Ovary (tissue), 7 donors: ENCODE measurements at regions not wholly inside any gene's neighbourhood (a gene's known extent, or its start where the extent isn't known, plus 50 kb on each side); places are given as distances from the start of the nearest gene placed in this dataset.

ENCODE experiments used
- DNase-seq, 5 donors: peaks; one replicate each; pipeline ENCODE4 v3.0.0-alpha.2; 2019 to 2020
- H3K27ac ChIP-seq, 2 donors: fragments of 200-600 bp; one replicate each; pipeline versions ENCODE4 v1.5.1 to v1.8.0; 2019 to 2022
- H3K27me3 ChIP-seq: fragments of 200-600 bp; one replicate; pipeline ENCODE4 v1.8.0; 2022
- H3K36me3 ChIP-seq: fragments of 200-600 bp; sonication (generic); one replicate; pipeline ENCODE4 v1.5.1; 2019
- H3K4me1 ChIP-seq: one replicate; pipeline ENCODE4 v1.8.1; 2013; ENCODE audit warnings: mild to moderate bottlenecking, moderate library complexity; ENCODE audit not compliant: insufficient read depth
- H3K4me3 ChIP-seq: fragments of 200-600 bp; sonication (generic); one replicate; pipeline ENCODE4 v1.5.1; 2017
- H3K9me3 ChIP-seq, 2 donors: fragments of 200-600 bp in 1 of 2; sonication (generic) in 1 of 2; one replicate each; pipeline versions ENCODE4 v1.5.1 to v1.8.1; 2013 to 2019; ENCODE audit warnings: mild to moderate bottlenecking in 1 of 2, moderate library complexity in 1 of 2
- EP300 ChIP-seq: sonication (generic); formaldehyde crosslinking; IDR thresholded peaks from one replicate; pipeline ENCODE4 v1.6.1; 2017; ENCODE audit warnings: antibody characterized with exemption
- POLR2A ChIP-seq: fragments of 450-650 bp; IDR thresholded peaks from one replicate; pipeline ENCODE4 v1.6.1; 2017; ENCODE audit warnings: antibody characterized with exemption, mild to moderate bottlenecking, moderate library complexity
- WGBS, 3 donors: extraction: QIAGEN DNeasy Blood & Tissue Kit in 1 of 3; methylation state at CpG; one replicate each; pipeline versions ENCODE4 v1.1.5 to v1.1.7; 2013 to 2017; 5-methylcytosine and 5-hydroxymethylcytosine counted together
- intact Hi-C, 4 donors: fragments of 100-400 bp; cut with DNase I; formaldehyde crosslinking; loops; one replicate each; pipeline versions ENCODE4 v1.11.0 to v1.15.1; 2022 to 2023
- TF ChIP-seq, protein P1 (sequence below), 3 donors: fragments of 450-650 bp in 2 of 3; fragments of 200-600 bp in 1 of 3; IDR thresholded peaks; one replicate each; pipeline versions ENCODE4 v1.5.1 to v1.8.0; 2016 to 2022; ENCODE audit warnings: antibody characterized with exemption in 3 of 3, mild to moderate bottlenecking in 1 of 3
- donor health status: DM: no; HTN: no; CAD: no; lungs with moderate emphysema.
- donor health status: DM: no; HTN: no; CAD: no.
- donor health status: Bipolar disorder and iron deficiency.
- donor health status: DM: no; HTN: no; CAD: no.
- donor health status: DM: yes; HTN: yes; CAD: no.

DNA sequence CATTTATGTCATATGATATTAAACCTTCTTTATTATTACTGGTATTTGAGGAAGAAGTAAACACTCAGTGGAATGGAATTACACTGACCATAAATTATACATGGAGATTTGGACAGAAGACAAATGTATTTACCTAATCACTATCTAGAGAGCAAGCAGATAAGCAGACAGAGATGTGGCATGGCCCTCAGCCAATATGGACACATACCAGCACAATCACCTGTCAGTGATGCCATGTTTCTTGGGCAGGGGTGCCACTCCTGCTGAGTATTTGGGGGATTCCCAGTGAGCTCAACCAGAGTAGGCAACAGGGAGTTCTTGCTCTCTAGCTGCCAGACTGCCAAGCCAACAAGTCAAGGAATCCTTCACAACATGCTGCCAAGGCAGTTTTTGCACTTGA lies 866.3 kb upstream of the LRRN3 start:
- TF ChIP-seq, protein P1, sequence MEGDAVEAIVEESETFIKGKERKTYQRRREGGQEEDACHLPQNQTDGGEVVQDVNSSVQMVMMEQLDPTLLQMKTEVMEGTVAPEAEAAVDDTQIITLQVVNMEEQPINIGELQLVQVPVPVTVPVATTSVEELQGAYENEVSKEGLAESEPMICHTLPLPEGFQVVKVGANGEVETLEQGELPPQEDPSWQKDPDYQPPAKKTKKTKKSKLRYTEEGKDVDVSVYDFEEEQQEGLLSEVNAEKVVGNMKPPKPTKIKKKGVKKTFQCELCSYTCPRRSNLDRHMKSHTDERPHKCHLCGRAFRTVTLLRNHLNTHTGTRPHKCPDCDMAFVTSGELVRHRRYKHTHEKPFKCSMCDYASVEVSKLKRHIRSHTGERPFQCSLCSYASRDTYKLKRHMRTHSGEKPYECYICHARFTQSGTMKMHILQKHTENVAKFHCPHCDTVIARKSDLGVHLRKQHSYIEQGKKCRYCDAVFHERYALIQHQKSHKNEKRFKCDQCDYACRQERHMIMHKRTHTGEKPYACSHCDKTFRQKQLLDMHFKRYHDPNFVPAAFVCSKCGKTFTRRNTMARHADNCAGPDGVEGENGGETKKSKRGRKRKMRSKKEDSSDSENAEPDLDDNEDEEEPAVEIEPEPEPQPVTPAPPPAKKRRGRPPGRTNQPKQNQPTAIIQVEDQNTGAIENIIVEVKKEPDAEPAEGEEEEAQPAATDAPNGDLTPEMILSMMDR (IDR thresholded peaks at IDR 0.05) = no peak
- TF ChIP-seq EP300 = no peak
- TF ChIP-seq POLR2A = no peak
- no peak for DNase-seq
- Histone ChIP-seq H3K4me1 (no peaks in the 10 kb centered on the region), H3K27ac (no peak overlapping the region), H3K9me3 (no peaks in the 10 kb centered on the region), H3K36me3 (no peaks in the 10 kb centered on the region), H3K27me3 (no peaks in the 10 kb centered on the region), H3K4me3 (no peak overlapping the region)
- intact Hi-C loops = no loop called here

DNA sequence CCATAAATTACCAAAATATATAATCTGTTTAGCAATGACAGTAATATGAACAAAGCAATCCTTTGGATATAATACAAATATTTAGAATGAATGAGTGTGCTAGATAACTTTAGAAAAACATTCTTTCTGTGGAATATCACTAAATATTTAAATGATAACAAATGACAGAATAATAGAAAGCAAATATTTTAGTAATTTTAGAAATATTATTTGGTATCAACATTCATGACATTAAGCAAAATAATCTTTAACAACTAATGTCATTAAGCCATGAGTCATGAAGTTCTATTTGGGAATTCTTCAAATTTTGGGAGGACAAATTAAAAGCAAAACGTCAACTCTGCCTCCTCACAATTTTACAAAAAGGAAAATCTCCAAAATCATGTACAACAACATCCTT lies 844.8 kb upstream of the LRRN3 start:
- no peak overlapping the region for H3K4me3 ChIP-seq
- no peaks in the 10 kb centered on the region for H3K36me3 ChIP-seq
- 5 to 16% (median 11%) methylated on average over 1 of the region's 1 CpG for WGBS, 3 donors
- no peak for TF ChIP-seq POLR2A
- no peak for TF ChIP-seq EP300
- TF ChIP-seq, protein P1 (IDR thresholded peaks at IDR 0.05) = no peak
- no peak overlapping the region for H3K27ac ChIP-seq
- intact Hi-C loops = no loop called here
- no peak for DNase-seq
- H3K9me3 ChIP-seq = no peaks in the 10 kb centered on the region
- H3K4me1 ChIP-seq = no peaks in the 10 kb centered on the region
- no peaks in the 10 kb centered on the region for H3K27me3 ChIP-seq

DNA sequence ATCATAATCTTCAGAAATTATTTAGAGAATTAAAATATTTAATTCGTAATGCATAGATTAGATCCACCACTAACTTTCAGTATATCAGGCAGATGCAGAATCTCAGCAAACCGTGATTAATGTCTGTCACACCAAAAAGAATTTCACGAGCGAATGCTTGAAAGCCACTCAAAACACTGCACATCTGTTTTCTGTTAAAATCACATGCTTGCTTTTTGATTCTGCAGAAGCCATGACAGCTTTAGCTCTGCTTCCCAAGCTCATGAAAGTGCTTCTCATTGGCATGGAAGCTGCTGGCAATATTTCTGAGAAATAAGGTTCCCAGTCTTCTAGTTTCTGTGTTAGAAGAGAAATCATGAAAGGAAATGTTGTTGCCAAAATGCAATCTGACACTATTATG lies 837.8 kb upstream of the LRRN3 start:
- Histone ChIP-seq H3K27ac (no peak overlapping the region), H3K9me3 (no peaks in the 10 kb centered on the region), H3K4me3 (no peak overlapping the region), H3K36me3 (no peaks in the 10 kb centered on the region), H3K27me3 (no peaks in the 10 kb centered on the region), H3K4me1 (no peaks in the 10 kb centered on the region)
- intact Hi-C loops = no loop called here
- DNase-seq = no peak
- 40 to 55% (median 43%) methylated on average over 4 of the region's 4 CpGs for WGBS, 3 donors
- TF ChIP-seq, protein P1 (IDR thresholded peaks at IDR 0.05) = no peak
- TF ChIP-seq POLR2A (no peak), EP300 (no peak)

DNA sequence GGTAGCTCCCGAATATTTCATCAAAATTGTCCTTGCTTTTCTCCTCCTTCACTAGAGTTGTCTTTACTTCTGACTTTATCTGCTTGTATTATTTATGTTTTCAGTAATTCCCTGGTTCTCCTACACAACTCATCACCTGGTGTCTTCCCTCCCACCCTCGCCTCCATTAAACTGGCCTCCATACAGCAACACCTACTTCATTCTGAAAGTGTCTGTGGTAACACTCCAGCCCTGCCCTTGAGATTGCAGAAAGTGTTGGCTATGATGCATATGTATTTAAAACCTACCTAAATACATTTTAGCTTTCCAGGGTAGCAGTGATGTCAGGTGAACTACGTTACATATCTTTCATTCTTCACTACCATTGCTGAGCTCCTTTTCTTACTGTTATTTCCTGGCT lies 833.3 kb upstream of the LRRN3 start:
- Histone ChIP-seq H3K4me1 (no peaks in the 10 kb centered on the region), H3K27me3 (no peaks in the 10 kb centered on the region), H3K27ac (no peak overlapping the region), H3K4me3 (no peak overlapping the region), H3K9me3 (no peaks in the 10 kb centered on the region), H3K36me3 (no peaks in the 10 kb centered on the region)
- intact Hi-C loops = no loop called here
- DNase-seq = no peak
- 82 to 88% (median 87%) methylated on average over 3 of the region's 3 CpGs for WGBS, 3 donors
- TF ChIP-seq EP300 = no peak
- TF ChIP-seq POLR2A = no peak
- TF ChIP-seq, protein P1 (IDR thresholded peaks at IDR 0.05) = no peak

DNA sequence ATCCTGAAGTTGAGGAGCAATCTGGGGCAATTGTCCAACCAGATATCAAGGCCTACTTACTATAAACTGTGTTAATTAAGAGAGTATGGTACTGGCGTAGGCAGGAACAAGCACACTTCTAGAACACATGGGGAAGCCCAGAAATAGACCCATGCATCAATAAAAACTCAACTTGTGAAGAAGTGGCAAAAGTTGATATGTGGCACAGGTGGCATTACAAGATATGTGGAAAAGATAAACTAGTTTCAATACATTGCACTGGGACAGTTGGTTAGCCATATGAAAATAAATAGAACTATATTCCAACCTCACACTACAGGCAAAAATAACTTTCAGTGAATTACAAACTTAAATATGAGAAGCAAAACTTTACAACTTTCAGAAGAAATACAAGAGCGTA lies 828.7 kb upstream of the LRRN3 start:
- WGBS, 3 donors = 82 to 92% (median 90%) methylated on average over 2 of the region's 2 CpGs
- no peak for DNase-seq
- Histone ChIP-seq H3K27ac (no peak overlapping the region), H3K4me1 (no peaks in the 10 kb centered on the region), H3K36me3 (no peaks in the 10 kb centered on the region), H3K4me3 (no peak overlapping the region), H3K27me3 (no peaks in the 10 kb centered on the region), H3K9me3 (no peaks in the 10 kb centered on the region)
- TF ChIP-seq EP300 (no peak), POLR2A (no peak)
- TF ChIP-seq, protein P1 (IDR thresholded peaks at IDR 0.05) = no peak
- intact Hi-C loops = no loop called here
